Left ventricle myocardium inferior (tissue), 1 donor: ENCODE measurements at regions not wholly inside any gene's neighbourhood (a gene's known extent, or its start where the extent isn't known, plus 50 kb on each side); places are given as distances from the start of the nearest gene placed in this dataset.

Experiments used
- DNase-seq: peaks from one replicate; pipeline ENCODE4 v3.0.0-alpha.2; 2020
- H3K27ac ChIP-seq: fragments of 200-600 bp; replicated peaks from 2 replicates; pipeline ENCODE4 v1.8.0; 2021
- H3K27me3 ChIP-seq: fragments of 200-600 bp; 2 replicates; pipeline ENCODE4 v1.8.0; 2021; ENCODE audit warnings: low read depth
- H3K36me3 ChIP-seq: fragments of 200-600 bp; 2 replicates; pipeline ENCODE4 v1.8.0; 2021
- H3K4me1 ChIP-seq: fragments of 200-600 bp; 2 replicates; pipeline ENCODE4 v1.8.0; 2021
- H3K4me3 ChIP-seq: fragments of 200-600 bp; 2 replicates; pipeline ENCODE4 v1.8.0; 2021; ENCODE audit warnings: mild to moderate bottlenecking, moderate library complexity
- H3K9me3 ChIP-seq: fragments of 200-600 bp; replicated peaks from 2 replicates; pipeline ENCODE4 v1.8.0; 2021
- intact Hi-C: fragments of 100-400 bp; cut with micrococcal nuclease; formaldehyde crosslinking; loops from one replicate; pipeline ENCODE4 v1.11.0; 2022
- TF ChIP-seq, protein P1 (sequence below): fragments of 200-600 bp; IDR thresholded peaks from 2 replicates; pipeline ENCODE4 v1.8.0; 2021; ENCODE audit warnings: antibody characterized with exemption, mild to moderate bottlenecking, borderline replicate concordance
- donor health status: DM: no; HTN: yes; CAD: no; lungs with severe emphysema.

DNA sequence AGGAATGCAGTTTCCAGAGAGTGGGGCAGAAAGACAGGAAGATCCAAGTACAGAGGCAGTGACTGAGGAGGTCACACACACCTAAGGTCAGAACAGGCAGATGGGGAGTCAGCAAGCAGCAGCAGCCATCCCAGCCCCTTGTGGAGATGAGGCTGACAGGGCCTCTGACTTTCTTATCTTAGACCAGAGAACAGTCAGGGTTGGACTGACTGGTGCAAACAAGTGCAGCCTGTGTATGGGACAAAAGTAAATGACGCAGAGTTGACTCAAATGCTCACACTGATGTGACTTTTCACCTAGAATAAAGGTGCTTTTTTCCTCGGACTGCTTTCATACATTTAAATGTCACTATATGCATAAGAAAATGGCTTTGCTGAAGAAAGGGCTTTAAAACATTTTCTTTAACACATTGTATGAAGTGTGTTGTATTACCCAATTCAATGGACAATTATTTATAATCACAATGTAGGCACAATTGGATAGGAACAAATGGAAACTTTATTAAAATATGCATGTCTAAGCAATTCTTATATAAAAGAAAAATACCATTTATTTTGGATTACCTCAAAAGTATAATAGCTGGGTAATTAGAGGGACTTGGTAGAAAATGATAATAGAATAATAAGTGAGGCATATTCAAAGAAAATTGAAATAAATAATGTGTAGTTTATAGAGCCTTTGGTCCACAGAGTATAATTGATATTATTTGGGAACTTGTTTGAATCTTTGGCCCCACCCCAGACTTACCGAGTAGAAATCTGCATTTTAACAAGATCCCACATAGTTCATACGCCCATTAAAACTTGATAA, 1321.5 kb upstream of the CELF4 start:
- TF ChIP-seq, protein P1, sequence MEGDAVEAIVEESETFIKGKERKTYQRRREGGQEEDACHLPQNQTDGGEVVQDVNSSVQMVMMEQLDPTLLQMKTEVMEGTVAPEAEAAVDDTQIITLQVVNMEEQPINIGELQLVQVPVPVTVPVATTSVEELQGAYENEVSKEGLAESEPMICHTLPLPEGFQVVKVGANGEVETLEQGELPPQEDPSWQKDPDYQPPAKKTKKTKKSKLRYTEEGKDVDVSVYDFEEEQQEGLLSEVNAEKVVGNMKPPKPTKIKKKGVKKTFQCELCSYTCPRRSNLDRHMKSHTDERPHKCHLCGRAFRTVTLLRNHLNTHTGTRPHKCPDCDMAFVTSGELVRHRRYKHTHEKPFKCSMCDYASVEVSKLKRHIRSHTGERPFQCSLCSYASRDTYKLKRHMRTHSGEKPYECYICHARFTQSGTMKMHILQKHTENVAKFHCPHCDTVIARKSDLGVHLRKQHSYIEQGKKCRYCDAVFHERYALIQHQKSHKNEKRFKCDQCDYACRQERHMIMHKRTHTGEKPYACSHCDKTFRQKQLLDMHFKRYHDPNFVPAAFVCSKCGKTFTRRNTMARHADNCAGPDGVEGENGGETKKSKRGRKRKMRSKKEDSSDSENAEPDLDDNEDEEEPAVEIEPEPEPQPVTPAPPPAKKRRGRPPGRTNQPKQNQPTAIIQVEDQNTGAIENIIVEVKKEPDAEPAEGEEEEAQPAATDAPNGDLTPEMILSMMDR = no peak

DNA sequence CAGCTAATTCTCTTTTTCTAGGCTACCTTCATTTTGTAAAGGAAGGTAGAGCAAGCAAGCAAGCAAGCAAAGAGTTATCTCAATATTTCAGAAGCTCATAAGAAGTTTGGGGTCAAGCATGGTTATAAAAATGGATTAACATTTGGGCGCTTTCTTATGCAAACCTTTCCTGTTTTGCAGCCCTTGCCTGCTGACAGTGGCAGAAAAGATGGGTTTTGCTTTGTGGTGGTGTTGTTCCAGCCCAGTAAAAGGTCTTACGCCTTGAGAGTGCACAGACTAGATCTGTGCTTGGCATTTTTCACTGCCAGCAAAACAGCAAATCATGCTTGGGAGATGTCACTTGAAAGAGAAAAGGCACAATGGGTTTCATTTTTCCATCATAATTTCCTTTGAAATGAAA, 1320.6 kb upstream of the CELF4 start:
- Histone ChIP-seq H3K27ac (no peak overlapping the region), H3K36me3 (no peaks in the 10 kb centered on the region)
- TF ChIP-seq, protein P1 = no peak

More for the DNA sequence above, 1321.5 kb upstream of the CELF4 start:
- Histone ChIP-seq H3K9me3 (no peaks in the 10 kb centered on the region), H3K4me3 (no peak overlapping the region), H3K4me1 (no peaks in the 10 kb centered on the region), H3K27ac (no peak overlapping the region), H3K27me3 (no peaks in the 10 kb centered on the region), H3K36me3 (no peaks in the 10 kb centered on the region)
- DNase-seq = no peak
- intact Hi-C loops = no loop called here

DNA sequence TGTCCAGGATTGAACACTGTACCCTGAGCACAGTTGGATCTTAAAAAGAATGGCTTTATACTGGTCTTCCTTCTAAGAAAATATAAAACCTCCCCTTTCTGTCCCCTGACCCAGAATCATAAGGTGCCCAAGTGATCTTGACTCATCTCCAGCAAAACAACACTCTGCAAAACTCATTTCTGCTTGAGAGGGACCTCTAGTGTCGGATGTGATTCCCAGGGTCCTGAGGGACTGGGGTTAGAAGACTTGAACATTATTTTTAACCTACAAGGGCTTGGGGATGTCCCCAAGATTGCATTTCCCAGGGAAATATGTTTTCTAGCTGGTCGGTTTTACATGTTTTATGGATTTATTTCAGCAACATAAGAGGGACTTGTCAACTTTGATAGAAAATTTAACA, 1318.5 kb upstream of the CELF4 start:
- no peak overlapping the region for H3K4me3 ChIP-seq
- no peaks in the 10 kb centered on the region for H3K27me3 ChIP-seq
- TF ChIP-seq, protein P1 = no peak
- no peaks in the 10 kb centered on the region for H3K4me1 ChIP-seq
- peak overlapping the region; percentile 42 for H3K27ac ChIP-seq
- no peak for DNase-seq
- no peaks in the 10 kb centered on the region for H3K36me3 ChIP-seq
- intact Hi-C loops = no loop called here
- no peaks in the 10 kb centered on the region for H3K9me3 ChIP-seq

More for the DNA sequence above, 1320.6 kb upstream of the CELF4 start:
- intact Hi-C loops = no loop called here
- Histone ChIP-seq H3K27me3 (no peaks in the 10 kb centered on the region), H3K4me3 (no peak overlapping the region), H3K9me3 (no peaks in the 10 kb centered on the region), H3K4me1 (no peaks in the 10 kb centered on the region)
- no peak for DNase-seq

DNA sequence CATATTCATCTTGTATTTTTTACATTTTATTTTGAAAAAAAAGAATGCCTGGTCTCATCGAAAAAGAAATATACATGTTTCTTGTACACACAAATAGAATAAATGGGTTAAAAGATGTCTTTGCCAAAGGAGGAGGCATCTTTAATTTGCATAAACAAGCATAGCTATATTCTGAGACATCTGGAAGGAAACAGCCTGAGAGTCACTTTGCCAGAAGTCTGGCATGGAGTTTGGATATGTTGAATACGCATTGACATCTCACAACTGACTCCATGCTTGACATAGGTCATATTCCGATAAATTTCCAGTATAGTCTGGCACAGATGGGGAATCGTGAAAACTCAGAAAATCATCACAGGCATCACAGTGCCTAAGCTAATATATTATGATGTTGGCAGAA, 1317.5 kb upstream of the CELF4 start:
- Histone ChIP-seq H3K4me1 (no peaks in the 10 kb centered on the region), H3K27ac (peak overlapping the region; percentile 42), H3K36me3 (no peaks in the 10 kb centered on the region), H3K4me3 (no peak overlapping the region), H3K27me3 (no peaks in the 10 kb centered on the region), H3K9me3 (no peaks in the 10 kb centered on the region)
- TF ChIP-seq, protein P1 = no peak
- intact Hi-C loops = no loop called here
- DNase-seq = no peak

DNA sequence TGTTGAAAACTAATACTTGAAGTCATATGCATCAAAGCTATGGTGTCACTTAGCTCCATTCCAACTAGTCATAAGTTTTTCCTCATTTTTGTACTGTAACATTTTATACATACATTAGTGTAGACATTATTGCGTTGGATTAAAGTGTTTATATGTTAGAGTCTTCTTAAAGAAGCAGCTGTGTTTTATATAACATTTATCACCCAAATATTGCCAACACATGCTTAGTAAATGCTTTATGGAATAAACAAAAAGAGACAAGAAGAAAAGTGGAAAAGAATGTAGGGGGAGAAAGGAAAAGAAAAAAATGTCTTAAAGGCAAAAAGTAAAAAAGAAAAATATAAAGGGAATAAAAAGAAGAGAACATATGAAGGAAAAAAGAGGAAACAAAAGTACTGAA, 1314.3 kb upstream of the CELF4 start:
- Histone ChIP-seq H3K36me3 (no peaks in the 10 kb centered on the region), H3K9me3 (no peaks in the 10 kb centered on the region), H3K27me3 (no peaks in the 10 kb centered on the region), H3K27ac (no peak overlapping the region), H3K4me3 (no peak overlapping the region), H3K4me1 (no peaks in the 10 kb centered on the region)
- no peak for DNase-seq
- TF ChIP-seq, protein P1 = no peak
- intact Hi-C loops = no loop called here
